ENCODE measurements at regions not wholly inside any gene's neighbourhood (a gene's known extent, or its start where the extent isn't known, plus 50 kb on each side); places are given as distances from the start of the nearest gene placed in this dataset.

DNA sequence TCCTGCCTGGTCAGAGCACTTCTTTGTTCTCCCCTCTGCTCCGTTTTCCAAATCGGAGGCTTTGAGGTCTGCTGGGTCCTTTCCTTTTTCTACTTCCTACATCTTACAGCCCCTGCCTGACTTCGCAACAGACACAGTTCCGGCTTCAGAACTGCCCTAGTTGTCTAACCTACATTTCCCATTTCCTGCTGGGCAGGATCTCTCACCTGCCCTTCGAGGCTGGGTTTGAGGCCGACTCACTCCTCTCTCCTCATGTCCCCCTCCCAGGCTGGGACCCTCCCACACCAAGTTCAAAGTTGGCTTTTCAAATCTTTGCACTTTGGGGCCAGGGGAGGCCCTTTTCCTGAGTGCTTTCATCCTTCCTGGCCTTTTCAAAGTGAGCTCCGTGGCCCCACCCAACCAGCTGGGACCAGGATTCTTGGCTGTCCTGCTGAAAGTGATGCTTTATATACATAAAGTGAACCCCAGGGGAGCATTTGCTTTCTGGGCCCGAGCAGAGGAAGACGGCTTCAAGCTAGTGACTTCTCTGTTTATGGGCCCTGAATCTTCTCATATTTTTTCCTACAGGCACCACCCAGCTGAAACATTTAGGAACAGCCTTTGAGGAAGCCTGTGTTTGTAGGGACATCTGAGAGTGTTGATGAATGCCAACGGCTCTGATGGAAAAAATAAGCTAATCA is 281.0 kb upstream of the CRY1 start:
- H3K23ac ChIP-seq (ENCODE audit: insufficient read length) = no peak overlapping the region
- ChIA-PET CTCF (ENCODE audit: partially characterized antibody) (interaction anchor here (0.5 to 1.6 kb wide), 5 partner anchors 18 to 244 kb away, joined by 3 to 5 read pairs (median 3); no protein-coding TSS in a partner anchor), POLR2A (ENCODE audit: partially characterized antibody) (interaction anchor here (0.7 to 1.0 kb wide), 2 partner anchors 10 to 54 kb away, joined by 3 read pairs; no protein-coding TSS in a partner anchor)
- H3K4ac ChIP-seq (replicated peaks; ENCODE audit: insufficient read length, low read depth, low read length) = no peak overlapping the region
- H3K4me1 ChIP-seq (replicated peaks in 1 of 4; ENCODE audit: control insufficient read depth in 3 of 4, insufficient read depth in 4 of 4, low read length in 3 of 4) = peaks cover 0 to 9% (median 2%) of the 10 kb centered on the region in 4 experiments; a peak in 4 of 7 replicates
- no peak overlapping the region for H3K4me3 ChIP-seq (ENCODE audit: extremely low read depth in 1 of 4, insufficient read depth in 2 of 4, low read depth in 3 of 4, low read length in 4 of 4)
- no peaks in the 10 kb centered on the region; the same call in 1 of the 2 replicates for H3K79me1 ChIP-seq (ENCODE audit: low read depth, low read length)
- H2BK15ac ChIP-seq (ENCODE audit: low read length) = no peak overlapping the region
- no peak overlapping the region for H2BK20ac ChIP-seq (ENCODE audit: low read length)
- TF ChIP-seq KDM1A (IDR thresholded peaks at IDR 0.05; ENCODE audit: borderline replicate concordance, low read length) (no peak), PHF8 (conservative IDR thresholded peaks at IDR 0.05; ENCODE audit: low read depth, low read length) (no peak)
- H3K36me3 ChIP-seq (ENCODE audit: control insufficient read depth in 2 of 4, insufficient read depth in 4 of 4, low read length in 3 of 4) = no peaks in the 10 kb centered on the region
- H3K23me2 ChIP-seq (ENCODE audit: low read depth, low read length) = no peaks in the 10 kb centered on the region; the same call in 1 of the 2 replicates
- H4K20me1 ChIP-seq (replicated peaks in 1 of 2; ENCODE audit: control insufficient read depth in 1 of 2, insufficient read depth in 2 of 2, low read length in 2 of 2) = no peaks in the 10 kb centered on the region
- DNase-seq (ENCODE audit: low read depth in 1 of 2, low spot score in 2 of 2) = no peak
- no peak overlapping the region for H2AK5ac ChIP-seq (ENCODE audit: low read depth, low read length)
- no peak overlapping the region for H2BK5ac ChIP-seq (ENCODE audit: low read depth, low read length)
- no peaks in the 10 kb centered on the region for H3K9me3 ChIP-seq (ENCODE audit: insufficient read depth in 2 of 2, low read depth in 1 of 2, low read length in 1 of 2)
- no peak overlapping the region for H3K4me2 ChIP-seq (ENCODE audit: insufficient read depth in 1 of 2, low read depth in 2 of 2, low read length in 2 of 2)
- no peak overlapping the region for H2BK12ac ChIP-seq (ENCODE audit: low read depth, low read length)
- no peak overlapping the region for H3K9ac ChIP-seq (replicated peaks in 1 of 4; ENCODE audit: extremely low read depth in 1 of 4, low read depth in 3 of 4, low read length in 3 of 4)
- WGBS, 2 experiments (ENCODE audit: extremely low coverage in 1 of 2, insufficient coverage in 1 of 2, insufficient read length in 1 of 2, insufficient replicate concordance in 2 of 2, low coverage in 1 of 2, low lambda C conversion rate in 2 of 2, missing lambda C conversion rate in 1 of 2) = 81% methylated on average over 8 of the region's 10 CpGs; no CpG with 5 or more reads in 1 of the 2 experiments
- no peak overlapping the region for H4K5ac ChIP-seq (ENCODE audit: insufficient read length, low read depth, low read length)
- no peak overlapping the region for H3K14ac ChIP-seq (ENCODE audit: insufficient read length)
- no peaks in the 10 kb centered on the region for H3K79me2 ChIP-seq (ENCODE audit: control insufficient read depth in 1 of 2, insufficient read depth in 2 of 2, low read length in 2 of 2)
- no peaks in the 10 kb centered on the region for H3K27me3 ChIP-seq (replicated peaks in 1 of 4; ENCODE audit: control insufficient read depth in 3 of 4, extremely low read depth in 1 of 4, insufficient read depth in 3 of 4, low read length in 3 of 4)
- H2AFZ ChIP-seq (ENCODE audit: low read length) = 0 out of 2 replicates have a peak overlapping the region, but pooled peaks have one; percentile 54
- H3K18ac ChIP-seq (ENCODE audit: extremely low read depth, low read length) = no peak overlapping the region
- H3K27ac ChIP-seq (ENCODE audit: low read depth, low read length) = no peak overlapping the region
- no peak for FAIRE-seq
- no peak overlapping the region for H2BK120ac ChIP-seq (replicated peaks; ENCODE audit: low read depth, low read length)
- H4K91ac ChIP-seq (replicated peaks; ENCODE audit: insufficient read length, low read length) = no peak overlapping the region
- no peak overlapping the region for H3K56ac ChIP-seq (replicated peaks; ENCODE audit: insufficient read length, low read depth, low read length)
- H4K8ac ChIP-seq (ENCODE audit: extremely low read depth, insufficient read depth, low read length) = no peak overlapping the region

All from H1 (cell line).